Pancreas (tissue), 10 donors: ENCODE measurements at regions not wholly inside any gene's neighbourhood (a gene's known extent, or its start where the extent isn't known, plus 50 kb on each side); places are given as distances from the start of the nearest gene placed in this dataset.
A peak's percentile ranks its signal among the peaks of the same experiment; 100 is the strongest.

ENCODE experiments used
- ATAC-seq, 4 donors: fragments of 200-7000 bp; cut with Tn5 transposase; one replicate each; pipeline versions ENCODE4 v1.8.0 to v1.9.1; 2020; ENCODE audit warnings: mild to moderate bottlenecking in 4 of 4, moderate library complexity in 4 of 4
- DNase-seq, 6 donors: peaks; one replicate each; pipeline ENCODE4 v3.0.0-alpha.2; 2020
- FAIRE-seq: peaks from 2 replicates; lab custom pipeline; 2012; peaks lifted over from hg19 to GRCh38; lab: Jason Lieb, UNC
- H3K27ac ChIP-seq, 4 donors: fragments of 200-600 bp; sonication (generic); 1 replicate in 3 of 4; 2 replicates in 1 of 4; pipeline versions ENCODE4 v1.5.0 to v1.8.0; 2020
- H3K27me3 ChIP-seq, 4 donors: fragments of 200-600 bp; one replicate each; pipeline ENCODE4 v1.8.0; 2021
- H3K36me3 ChIP-seq, 3 donors: fragments of 200-600 bp; sonication (generic) in 1 of 3; one replicate each; pipeline versions ENCODE4 v1.5.0 to v1.8.0; 2020 to 2021
- H3K4me1 ChIP-seq, 3 donors: fragments of 200-600 bp; one replicate each; pipeline ENCODE4 v1.8.0; 2021
- H3K4me3 ChIP-seq, 4 donors: fragments of 200-600 bp; sonication (generic) in 2 of 4; one replicate each; pipeline versions ENCODE4 v1.5.0 to v1.8.0; 2020 to 2021
- H3K9me3 ChIP-seq, 4 donors: fragments of 200-600 bp; one replicate each; pipeline ENCODE4 v1.8.0; 2021
- CTCF ChIP-seq, 4 donors: fragments of 200-600 bp; sonication (generic) in 3 of 4; IDR thresholded peaks; one replicate each; pipeline versions ENCODE4 v1.5.0 to v1.8.0; 2021; ENCODE audit warnings: antibody characterized with exemption in 4 of 4
- WGBS, 2 donors: extraction: QIAGEN DNeasy Blood & Tissue Kit; methylation state at CpG; one replicate each; pipeline ENCODE4 v1.1.7; 2013; 5-methylcytosine and 5-hydroxymethylcytosine counted together
- intact Hi-C, 3 donors: fragments of 100-400 bp; cut with DNase I; formaldehyde crosslinking; loops; one replicate each; pipeline versions ENCODE4 v1.11.1 to v1.14.2; 2022
- donor health status: healthy with polysubstance abuse.
- donor health status: DM: no; HTN: no; CAD: no; lungs with moderate emphysema.
- donor health status: DM: no; HTN: no; CAD: no.
- donor health status: control.
- donor health status: control.
- donor health status: Bipolar disorder and iron deficiency.
- donor health status: DM: yes; HTN: yes; CAD: no.
- donor health status: DM: no; HTN: no; CAD: no.
- donor health status: DM: no; HTN: no; CAD: no.
- donor health status: DM: yes; HTN: yes; CAD: no.

- no peak for DNase-seq
- H3K9me3 ChIP-seq = no peaks in the 10 kb centered on the region
- intact Hi-C loops = no loop called here
- peak in 1 of 4 donors; percentile 31 for ATAC-seq
- no peak overlapping the region for H3K4me3 ChIP-seq
- no peak overlapping the region for H3K27ac ChIP-seq
- no peaks in the 10 kb centered on the region for H3K27me3 ChIP-seq
- H3K4me1 ChIP-seq = peaks cover 0 to 8% (median 0%) of the 10 kb centered on the region in 3 donors
- WGBS, 2 donors = 42 to 51% methylated on average over 5 of the region's 5 CpGs
- FAIRE-seq = no peak
- no peak for TF ChIP-seq CTCF (IDR thresholded peaks at IDR 0.05)
- H3K36me3 ChIP-seq = no peaks in the 10 kb centered on the region
These were observed 155.7 kb downstream of the TNFSF18 start for GRCh38 chr1:172895050-172895460.

- Histone ChIP-seq H3K4me3 (no peak overlapping the region), H3K27me3 (no peaks in the 10 kb centered on the region), H3K36me3 (no peaks in the 10 kb centered on the region), H3K27ac (no peak overlapping the region), H3K4me1 (peaks cover 0 to 8% (median 0%) of the 10 kb centered on the region in 3 donors), H3K9me3 (no peaks in the 10 kb centered on the region)
- no peak for DNase-seq
- TF ChIP-seq CTCF (IDR thresholded peaks at IDR 0.05) = no peak
- ATAC-seq = no peak
- 90 to 93% methylated on average over 1 of the region's 1 CpG for WGBS, 2 donors
- FAIRE-seq = no peak
- intact Hi-C loops = no loop called here
These were observed 155.0 kb downstream of the TNFSF18 start for GRCh38 chr1:172895761-172896160.

GRCh38 chr1:172897738-172898137 is 153.0 kb downstream of the TNFSF18 start:
- H3K9me3 ChIP-seq = no peaks in the 10 kb centered on the region
- FAIRE-seq = no peak
- H3K27me3 ChIP-seq = no peaks in the 10 kb centered on the region
- no peak for ATAC-seq
- H3K4me3 ChIP-seq = no peak overlapping the region
- 71 to 79% methylated on average over 2 of the region's 2 CpGs for WGBS, 2 donors
- DNase-seq = no peak
- H3K36me3 ChIP-seq = no peaks in the 10 kb centered on the region
- peaks cover 0 to 8% (median 0%) of the 10 kb centered on the region in 3 donors for H3K4me1 ChIP-seq
- H3K27ac ChIP-seq = no peak overlapping the region
- intact Hi-C loops = no loop called here
- no peak for TF ChIP-seq CTCF (IDR thresholded peaks at IDR 0.05)

- DNase-seq (no peak), FAIRE-seq (no peak), ATAC-seq (no peak)
- no peak for TF ChIP-seq CTCF (IDR thresholded peaks at IDR 0.05)
- H3K27ac ChIP-seq = no peak overlapping the region
- 94 to 98% methylated on average over 3 of the region's 3 CpGs for WGBS, 2 donors
- peaks cover 0 to 8% (median 0%) of the 10 kb centered on the region in 3 donors for H3K4me1 ChIP-seq
- H3K4me3 ChIP-seq = no peak overlapping the region
- no peaks in the 10 kb centered on the region for H3K27me3 ChIP-seq
- no peaks in the 10 kb centered on the region for H3K9me3 ChIP-seq
- no peaks in the 10 kb centered on the region for H3K36me3 ChIP-seq
- intact Hi-C loops = no loop called here
These were observed 151.9 kb downstream of the TNFSF18 start for GRCh38 chr1:172898866-172899265.

GRCh38 chr1:172900376-172900997 is 150.3 kb downstream of the TNFSF18 start:
- H3K27me3 ChIP-seq = no peaks in the 10 kb centered on the region
- no peak for FAIRE-seq
- intact Hi-C loops = no loop called here
- no peak for ATAC-seq
- no peak for TF ChIP-seq CTCF (IDR thresholded peaks at IDR 0.05)
- 90 to 97% methylated on average over 2 of the region's 2 CpGs for WGBS, 2 donors
- no peak overlapping the region for H3K4me3 ChIP-seq
- H3K27ac ChIP-seq = no peak overlapping the region
- H3K4me1 ChIP-seq = no peaks in the 10 kb centered on the region
- H3K36me3 ChIP-seq = no peaks in the 10 kb centered on the region
- no peak for DNase-seq
- H3K9me3 ChIP-seq = no peaks in the 10 kb centered on the region
